ENCODE measurements at regions not wholly inside any gene's neighbourhood (a gene's known extent, or its start where the extent isn't known, plus 50 kb on each side); places are given as distances from the start of the nearest gene placed in this dataset.

DNA sequence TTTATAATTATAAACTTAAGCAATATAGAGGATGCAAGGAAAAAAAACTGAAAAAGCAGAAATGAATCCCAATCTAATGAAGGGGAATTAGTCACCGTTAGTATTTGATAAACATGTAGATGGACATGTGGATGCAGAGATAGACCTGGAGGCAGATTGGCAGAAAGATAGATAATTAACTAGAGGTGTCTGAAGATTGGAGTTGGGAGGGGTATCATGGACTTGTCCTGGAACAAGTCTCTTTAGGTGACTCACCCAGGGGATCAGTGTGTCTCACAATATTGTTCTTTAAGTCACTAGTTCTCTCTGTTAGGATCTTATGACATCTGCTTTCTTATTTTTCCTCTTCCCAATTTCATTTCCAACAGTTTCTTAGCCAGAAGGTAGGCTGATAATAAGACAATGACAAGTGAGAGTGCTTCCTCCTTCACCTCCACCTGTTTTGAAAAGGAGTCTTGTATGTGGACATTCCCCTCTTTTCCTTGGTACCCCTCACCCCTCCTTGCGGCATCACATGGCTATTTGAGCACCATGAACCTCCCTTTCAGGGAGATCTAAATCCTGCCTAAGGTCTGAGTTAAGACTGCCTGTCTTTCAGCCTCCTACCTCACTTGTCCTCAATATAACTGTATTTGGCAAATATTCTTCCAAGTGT lies 987.7 kb downstream of the TSN start:
- Histone ChIP-seq H3K9me3 (ENCODE audit: control insufficient read depth in 2 of 3, insufficient read depth in 1 of 3, low read length in 3 of 3) (no peaks in the 10 kb centered on the region), H3K9ac (ENCODE audit: low read length in 3 of 3) (no peak overlapping the region), H3K4me3 (ENCODE audit: low read length in 3 of 3) (no peak overlapping the region), H3K36me3 (ENCODE audit: control insufficient read depth in 2 of 3, insufficient read depth in 3 of 3, low read length in 3 of 3) (no peaks in the 10 kb centered on the region), H3K27me3 (ENCODE audit: control insufficient read depth, insufficient read depth, low read length) (no peaks in the 10 kb centered on the region), H3K4me1 (ENCODE audit: control insufficient read depth in 2 of 3, insufficient read depth in 2 of 3, low read depth in 1 of 3, low read length in 3 of 3) (no peaks in the 10 kb centered on the region), H3K27ac (ENCODE audit: low read depth in 2 of 2, low read length in 2 of 2) (no peak overlapping the region)
- no peak for FAIRE-seq
- DNase-seq: no peak
- TF ChIP-seq, protein P1, sequence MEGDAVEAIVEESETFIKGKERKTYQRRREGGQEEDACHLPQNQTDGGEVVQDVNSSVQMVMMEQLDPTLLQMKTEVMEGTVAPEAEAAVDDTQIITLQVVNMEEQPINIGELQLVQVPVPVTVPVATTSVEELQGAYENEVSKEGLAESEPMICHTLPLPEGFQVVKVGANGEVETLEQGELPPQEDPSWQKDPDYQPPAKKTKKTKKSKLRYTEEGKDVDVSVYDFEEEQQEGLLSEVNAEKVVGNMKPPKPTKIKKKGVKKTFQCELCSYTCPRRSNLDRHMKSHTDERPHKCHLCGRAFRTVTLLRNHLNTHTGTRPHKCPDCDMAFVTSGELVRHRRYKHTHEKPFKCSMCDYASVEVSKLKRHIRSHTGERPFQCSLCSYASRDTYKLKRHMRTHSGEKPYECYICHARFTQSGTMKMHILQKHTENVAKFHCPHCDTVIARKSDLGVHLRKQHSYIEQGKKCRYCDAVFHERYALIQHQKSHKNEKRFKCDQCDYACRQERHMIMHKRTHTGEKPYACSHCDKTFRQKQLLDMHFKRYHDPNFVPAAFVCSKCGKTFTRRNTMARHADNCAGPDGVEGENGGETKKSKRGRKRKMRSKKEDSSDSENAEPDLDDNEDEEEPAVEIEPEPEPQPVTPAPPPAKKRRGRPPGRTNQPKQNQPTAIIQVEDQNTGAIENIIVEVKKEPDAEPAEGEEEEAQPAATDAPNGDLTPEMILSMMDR (IDR thresholded peaks at IDR 0.05; ENCODE audit: borderline replicate concordance, extremely low read depth, insufficient read depth): no peak
- intact Hi-C loops (cut with DNase I): no loop called here

DNA sequence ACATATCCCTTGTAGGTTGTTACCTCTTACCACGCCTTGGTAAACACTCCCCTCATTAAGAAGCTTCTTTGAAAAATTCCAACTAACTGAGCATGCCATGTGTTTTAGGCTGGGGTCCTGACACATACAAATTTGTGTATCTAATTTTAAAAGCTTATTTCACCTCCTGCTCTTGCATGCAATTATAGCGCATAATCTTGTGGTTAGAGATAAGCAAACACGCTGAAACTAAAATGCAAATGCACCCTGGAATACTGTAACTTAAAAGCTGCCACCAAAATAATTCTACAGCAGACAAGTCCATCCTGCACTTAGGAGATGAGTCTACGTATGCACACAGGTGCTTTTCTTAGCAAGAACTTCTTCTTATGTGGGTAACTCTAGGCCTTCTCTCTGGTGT lies 990.2 kb downstream of the TSN start:
- Histone ChIP-seq H3K4me3 (ENCODE audit: low read length in 3 of 3) (no peak overlapping the region), H3K27ac (ENCODE audit: low read depth in 2 of 2, low read length in 2 of 2) (no peak overlapping the region), H3K9ac (ENCODE audit: low read length in 3 of 3) (no peak overlapping the region), H3K27me3 (ENCODE audit: control insufficient read depth, insufficient read depth, low read length) (no peaks in the 10 kb centered on the region), H3K4me1 (ENCODE audit: control insufficient read depth in 2 of 3, insufficient read depth in 2 of 3, low read depth in 1 of 3, low read length in 3 of 3) (no peaks in the 10 kb centered on the region), H3K36me3 (ENCODE audit: control insufficient read depth in 2 of 3, insufficient read depth in 3 of 3, low read length in 3 of 3) (no peaks in the 10 kb centered on the region), H3K9me3 (ENCODE audit: control insufficient read depth in 2 of 3, insufficient read depth in 1 of 3, low read length in 3 of 3) (no peaks in the 10 kb centered on the region)
- FAIRE-seq (no peak), DNase-seq (no peak)
- intact Hi-C loops (cut with DNase I): no loop called here
- TF ChIP-seq, protein P1 (IDR thresholded peaks at IDR 0.05; ENCODE audit: borderline replicate concordance, extremely low read depth, insufficient read depth): no peak

DNA sequence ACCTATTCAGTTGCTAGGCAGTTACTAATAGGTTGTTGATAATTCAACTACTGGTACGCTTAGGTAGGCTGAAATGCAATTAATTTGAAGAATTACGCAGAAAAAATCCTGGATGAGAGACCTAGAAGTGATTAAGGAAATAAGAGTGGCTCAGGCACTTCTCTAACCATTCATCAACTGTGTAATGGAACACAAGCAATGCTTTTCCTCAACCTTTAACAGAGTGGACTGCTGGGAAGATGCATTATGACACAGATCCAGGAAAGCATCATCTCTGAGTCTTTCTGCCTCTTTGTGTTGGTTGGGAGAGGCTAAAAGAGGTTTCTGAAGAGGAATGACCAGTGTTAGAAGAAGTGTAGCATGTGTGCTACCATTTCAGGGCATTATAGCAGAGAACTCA lies 992.2 kb downstream of the TSN start:
- Histone ChIP-seq H3K9ac (ENCODE audit: low read length in 3 of 3) (no peak overlapping the region), H3K36me3 (ENCODE audit: control insufficient read depth in 2 of 3, insufficient read depth in 3 of 3, low read length in 3 of 3) (no peaks in the 10 kb centered on the region), H3K27me3 (ENCODE audit: control insufficient read depth, insufficient read depth, low read length) (no peaks in the 10 kb centered on the region), H3K27ac (ENCODE audit: low read depth in 2 of 2, low read length in 2 of 2) (no peak overlapping the region), H3K9me3 (ENCODE audit: control insufficient read depth in 2 of 3, insufficient read depth in 1 of 3, low read length in 3 of 3) (no peaks in the 10 kb centered on the region), H3K4me1 (ENCODE audit: control insufficient read depth in 2 of 3, insufficient read depth in 2 of 3, low read depth in 1 of 3, low read length in 3 of 3) (no peaks in the 10 kb centered on the region), H3K4me3 (ENCODE audit: low read length in 3 of 3) (no peak overlapping the region)
- TF ChIP-seq, protein P1 (IDR thresholded peaks at IDR 0.05; ENCODE audit: borderline replicate concordance, extremely low read depth, insufficient read depth): no peak
- no peak for FAIRE-seq
- no peak for DNase-seq
- intact Hi-C loops (cut with DNase I): no loop called here

DNA sequence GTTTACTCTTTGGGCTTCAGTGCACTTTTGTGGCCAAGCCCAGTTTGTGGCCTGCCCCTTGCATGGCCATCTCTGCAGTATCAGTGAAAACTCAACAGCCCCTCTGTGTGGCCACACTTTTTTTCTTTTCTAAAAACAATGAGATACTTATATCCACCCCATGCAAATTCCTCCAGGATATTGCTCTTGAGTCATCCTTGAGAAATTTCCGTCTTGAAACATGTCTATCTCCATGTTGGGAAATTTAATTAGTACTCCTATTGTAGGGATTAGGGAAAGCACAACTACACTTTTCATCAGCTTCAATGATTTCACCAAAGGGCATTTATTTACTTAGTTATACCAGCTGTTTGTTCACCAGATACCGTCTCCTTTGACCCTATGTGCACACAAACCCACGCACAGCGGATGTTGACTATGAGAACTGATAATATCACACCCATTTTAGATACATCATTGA lies 993.1 kb downstream of the TSN start:
- Histone ChIP-seq H3K9me3 (ENCODE audit: control insufficient read depth in 2 of 3, insufficient read depth in 1 of 3, low read length in 3 of 3) (no peaks in the 10 kb centered on the region), H3K9ac (ENCODE audit: low read length in 3 of 3) (no peak overlapping the region), H3K36me3 (ENCODE audit: control insufficient read depth in 2 of 3, insufficient read depth in 3 of 3, low read length in 3 of 3) (no peaks in the 10 kb centered on the region), H3K27me3 (ENCODE audit: control insufficient read depth, insufficient read depth, low read length) (no peaks in the 10 kb centered on the region), H3K27ac (ENCODE audit: low read depth in 2 of 2, low read length in 2 of 2) (no peak overlapping the region), H3K4me3 (ENCODE audit: low read length in 3 of 3) (no peak overlapping the region), H3K4me1 (ENCODE audit: control insufficient read depth in 2 of 3, insufficient read depth in 2 of 3, low read depth in 1 of 3, low read length in 3 of 3) (no peaks in the 10 kb centered on the region)
- TF ChIP-seq, protein P1 (IDR thresholded peaks at IDR 0.05; ENCODE audit: borderline replicate concordance, extremely low read depth, insufficient read depth): no peak
- intact Hi-C loops (cut with DNase I): no loop called here
- FAIRE-seq: no peak
- no peak for DNase-seq
